Testis (tissue), 2 donors: ENCODE measurements at regions not wholly inside any gene's neighbourhood (a gene's known extent, or its start where the extent isn't known, plus 50 kb on each side); places are given as distances from the start of the nearest gene placed in this dataset.

Source experiments
- CTCF ChIP-seq, 3 experiments: fragments of 450-650 bp in 2 of 3; fragments of 200-600 bp in 1 of 3; sonication (generic) in 1 of 3; IDR thresholded peaks; one replicate each; pipeline ENCODE4 v1.5.1; 2016 to 2019; ENCODE audit warnings: antibody characterized with exemption in 3 of 3, mild to moderate bottlenecking in 2 of 3, moderate library complexity in 1 of 3
- POLR2A ChIP-seq: fragments of 450-650 bp; IDR thresholded peaks from one replicate; pipeline ENCODE4 v1.6.1; 2017; ENCODE audit warnings: antibody characterized with exemption, mild to moderate bottlenecking, moderate library complexity

- TF ChIP-seq CTCF (IDR thresholded peaks at IDR 0.05): no peak
- TF ChIP-seq POLR2A: no peak
Measured at GRCh38 chr12:125240717-125241116, 175.5 kb downstream of the AACS start.
